Neuron (in vitro differentiated cells): ENCODE measurements at regions not wholly inside any gene's neighbourhood (a gene's known extent, or its start where the extent isn't known, plus 50 kb on each side); places are given as distances from the start of the nearest gene placed in this dataset.
"Not testable (repeated sequence)": the region's sequence is repeated elsewhere in the genome, so short reads cannot be mapped to it uniquely, and the experiment has no call there.

Experiments used
- H2AFZ ChIP-seq: one replicate; pipeline ENCODE4 v1.6.1; 2013; ENCODE audit warnings: low read depth, mild to moderate bottlenecking, inconsistent platforms, low read length, moderate library complexity
- H3K27me3 ChIP-seq: one replicate; pipeline ENCODE4 v1.6.1; 2013; ENCODE audit warnings: low read length; ENCODE audit not compliant: insufficient read depth
- H3K36me3 ChIP-seq: one replicate; pipeline ENCODE4 v1.6.1; 2013; ENCODE audit warnings: low read length; ENCODE audit not compliant: insufficient read depth
- H3K4me1 ChIP-seq: one replicate; pipeline ENCODE4 v1.6.1; 2013; ENCODE audit warnings: low read length; ENCODE audit not compliant: insufficient read depth
- H3K4me3 ChIP-seq: 2 replicates; pipeline ENCODE4 v1.5.1; 2013; ENCODE audit warnings: mild to moderate bottlenecking, low read length, moderate library complexity
- H3K9me3 ChIP-seq: one replicate; pipeline ENCODE4 v1.6.1; 2013; ENCODE audit warnings: low read length

DNA sequence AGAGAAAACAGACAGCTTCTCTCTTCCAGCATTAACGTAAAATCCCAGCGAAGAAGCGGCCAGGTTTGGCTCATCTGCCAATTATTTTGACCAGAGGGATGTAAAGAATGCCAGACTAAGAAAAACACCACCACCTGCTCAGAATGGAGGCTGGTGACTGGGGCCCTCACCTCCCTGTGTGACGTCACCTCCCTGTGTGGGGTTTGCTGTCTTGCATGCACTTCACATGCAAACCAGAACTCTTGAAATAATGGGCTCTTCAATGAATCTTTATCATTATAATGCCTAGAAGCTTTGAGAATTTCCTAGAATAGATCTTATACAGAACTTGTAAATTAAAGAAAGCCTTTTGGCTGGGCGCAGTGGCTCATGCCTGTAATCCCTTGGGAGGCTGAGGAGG lies 101.8 kb upstream of the WAC start:
- Histone ChIP-seq H2AFZ (no peak overlapping the region), H3K4me1 (no peaks in the 10 kb centered on the region), H3K4me3 (no peak overlapping the region), H3K36me3 (no peaks in the 10 kb centered on the region), H3K9me3 (no peaks in the 10 kb centered on the region), H3K27me3 (no peaks in the 10 kb centered on the region)

DNA sequence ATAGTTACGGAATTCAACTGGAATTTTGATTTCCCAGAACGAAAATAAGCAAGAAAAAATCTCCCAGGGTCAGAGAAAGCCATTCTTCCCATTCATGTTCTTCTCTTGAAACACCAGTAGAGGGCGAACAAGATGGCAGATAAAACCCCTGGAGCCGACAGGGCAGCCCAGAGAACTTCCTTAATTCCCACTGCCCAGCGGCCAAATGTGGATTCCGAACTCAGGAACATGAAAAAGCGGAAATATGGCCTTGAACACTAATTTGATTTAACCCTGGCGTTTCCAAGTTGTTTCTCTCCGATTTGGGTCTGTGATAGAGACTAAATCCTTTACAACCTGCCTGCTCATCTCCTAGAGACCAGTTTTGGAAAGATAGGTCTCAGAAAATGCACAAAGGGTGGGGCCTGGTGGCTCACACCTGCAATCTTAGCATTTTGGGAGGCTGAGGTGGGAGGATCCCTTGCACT lies 100.7 kb upstream of the WAC start:
- no peaks in the 10 kb centered on the region for H3K36me3 ChIP-seq
- no peaks in the 10 kb centered on the region for H3K9me3 ChIP-seq
- no peaks in the 10 kb centered on the region for H3K4me1 ChIP-seq
- no peak overlapping the region for H2AFZ ChIP-seq
- H3K4me3 ChIP-seq, result no peak overlapping the region
- no peaks in the 10 kb centered on the region for H3K27me3 ChIP-seq

DNA sequence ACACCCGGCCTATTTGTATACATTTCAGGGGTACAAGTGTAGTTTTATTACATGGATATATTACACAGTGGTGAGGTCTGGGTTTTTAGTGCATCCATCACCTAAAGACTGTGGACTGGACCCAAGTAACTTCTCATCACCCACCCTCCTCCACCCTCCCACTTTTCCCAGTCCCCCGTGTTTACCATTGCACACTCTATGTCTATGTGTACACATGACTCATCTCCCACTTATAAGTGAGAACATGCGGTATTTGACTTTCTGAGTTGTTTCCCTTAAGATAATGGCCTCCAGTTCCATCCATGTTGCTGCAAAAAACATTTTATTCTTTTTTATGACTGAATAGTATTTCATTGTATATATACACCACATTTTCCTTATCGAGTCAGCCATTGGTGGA lies 98.9 kb upstream of the WAC start:
- no peaks in the 10 kb centered on the region for H3K27me3 ChIP-seq
- H3K36me3 ChIP-seq, result no peaks in the 10 kb centered on the region
- H3K9me3 ChIP-seq, result no peaks in the 10 kb centered on the region
- H2AFZ ChIP-seq, result no peak overlapping the region
- H3K4me3 ChIP-seq, result no peak overlapping the region
- no peaks in the 10 kb centered on the region for H3K4me1 ChIP-seq

DNA sequence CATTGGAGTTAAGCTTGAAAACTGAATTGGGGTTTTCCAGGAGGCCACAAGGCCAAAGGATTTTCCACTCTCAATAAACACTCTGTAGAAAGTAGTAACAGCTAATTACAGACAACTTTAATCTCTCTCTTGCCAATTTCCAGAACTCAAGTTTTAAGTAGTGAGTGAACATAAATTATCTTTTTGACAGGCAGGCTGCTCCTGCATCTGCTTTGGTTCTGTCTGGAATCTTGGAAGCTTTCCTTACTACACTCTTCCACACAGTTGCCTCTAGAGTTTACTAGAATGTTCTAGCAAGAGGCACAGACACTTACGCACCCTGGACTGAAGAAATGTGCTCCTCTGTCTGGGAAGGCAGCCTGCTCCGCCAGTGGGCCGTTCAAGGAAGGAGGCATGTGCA lies 90.5 kb upstream of the WAC start:
- H2AFZ ChIP-seq, result no peak overlapping the region
- no peaks in the 10 kb centered on the region for H3K27me3 ChIP-seq
- no peaks in the 10 kb centered on the region for H3K4me1 ChIP-seq
- no peak overlapping the region for H3K4me3 ChIP-seq
- H3K36me3 ChIP-seq, result no peaks in the 10 kb centered on the region
- H3K9me3 ChIP-seq, result no peaks in the 10 kb centered on the region

DNA sequence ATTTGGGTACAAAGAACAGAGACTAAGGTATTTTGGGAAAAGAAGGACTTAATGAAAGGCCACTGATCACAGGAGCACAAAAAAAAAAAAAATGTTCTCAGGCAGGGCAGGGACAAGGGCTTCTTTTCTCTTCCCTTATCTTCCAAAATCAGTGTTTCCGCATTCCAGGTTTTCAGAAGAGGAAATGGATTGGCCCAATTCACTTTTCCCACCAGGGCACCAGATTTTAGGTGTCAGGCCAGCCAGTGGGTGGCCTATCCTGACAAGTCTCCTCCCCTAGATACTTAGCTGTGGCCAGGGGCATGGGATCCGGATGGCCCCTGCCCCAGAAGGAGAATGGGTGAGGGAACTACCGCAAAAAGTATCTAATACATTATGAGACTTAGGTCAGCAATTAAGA lies 88.9 kb upstream of the WAC start:
- Histone ChIP-seq H2AFZ (no peak overlapping the region), H3K4me1 (no peaks in the 10 kb centered on the region), H3K4me3 (no peak overlapping the region), H3K27me3 (no peaks in the 10 kb centered on the region), H3K9me3 (no peaks in the 10 kb centered on the region), H3K36me3 (no peaks in the 10 kb centered on the region)

DNA sequence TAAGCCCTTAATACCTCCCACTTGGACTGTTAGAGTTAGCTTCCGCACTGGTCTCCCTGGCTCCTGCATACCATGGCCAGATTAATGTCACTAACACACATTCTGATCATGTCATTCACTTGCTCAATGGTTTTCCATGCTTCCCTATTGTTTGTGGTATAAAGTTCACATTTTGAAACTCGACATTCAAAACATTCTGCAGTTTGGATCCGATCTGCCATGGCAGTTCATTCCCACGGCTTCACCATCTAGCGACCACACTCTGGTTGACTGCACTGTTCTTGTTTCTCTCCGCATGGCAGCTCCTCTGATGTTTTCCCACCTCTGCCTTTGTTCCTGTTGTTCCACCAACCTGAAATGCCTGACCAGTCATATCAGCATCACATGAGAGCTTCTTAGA lies 87.4 kb upstream of the WAC start:
- Histone ChIP-seq H3K4me3 (no peak overlapping the region), H3K9me3 (no peaks in the 10 kb centered on the region), H3K4me1 (no peaks in the 10 kb centered on the region), H2AFZ (no peak overlapping the region), H3K36me3 (no peaks in the 10 kb centered on the region), H3K27me3 (no peaks in the 10 kb centered on the region)

DNA sequence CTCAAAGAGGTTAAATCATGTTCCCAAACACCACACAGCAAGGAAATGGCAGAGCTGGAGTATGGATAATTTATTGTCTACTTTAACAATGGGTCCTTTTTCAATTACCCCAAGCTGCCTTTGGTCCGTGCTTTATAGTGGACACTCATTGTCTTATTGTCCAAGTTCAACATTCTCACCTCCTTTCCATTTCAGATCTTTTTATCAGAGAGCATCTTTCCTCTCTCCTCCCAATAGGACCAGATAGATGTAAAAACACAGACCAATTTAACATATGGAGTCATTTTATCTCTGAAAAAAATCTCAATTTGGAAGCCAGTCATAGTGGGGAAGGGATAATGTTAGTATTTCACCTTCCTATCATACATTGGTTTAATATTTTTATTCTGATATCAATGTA lies 83.5 kb upstream of the WAC start:
- H3K4me3 ChIP-seq, result no peak overlapping the region
- no peaks in the 10 kb centered on the region for H3K27me3 ChIP-seq
- no peaks in the 10 kb centered on the region for H3K36me3 ChIP-seq
- H3K4me1 ChIP-seq, result no peaks in the 10 kb centered on the region
- H3K9me3 ChIP-seq, result no peaks in the 10 kb centered on the region
- H2AFZ ChIP-seq, result no peak overlapping the region

DNA sequence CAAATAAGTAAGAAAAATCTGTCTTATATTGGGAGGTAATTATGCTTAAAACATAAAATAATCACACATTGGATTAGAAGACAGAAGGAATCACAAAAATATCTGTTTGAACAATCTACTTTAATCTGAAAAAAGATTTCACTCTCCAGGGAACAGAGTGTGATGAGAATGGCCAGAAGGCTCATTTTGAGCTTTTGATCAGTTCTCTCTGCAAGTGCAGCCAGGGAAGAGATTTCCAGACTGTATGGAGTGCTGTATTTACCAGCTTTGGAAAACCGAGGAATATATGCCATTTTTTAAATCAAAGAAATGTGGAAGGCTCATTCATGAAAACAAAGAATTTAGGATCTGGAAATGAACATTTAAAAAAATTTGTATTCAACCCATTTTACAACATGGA lies 83.0 kb upstream of the WAC start:
- no peaks in the 10 kb centered on the region for H3K9me3 ChIP-seq
- H3K36me3 ChIP-seq, result no peaks in the 10 kb centered on the region
- H3K4me3 ChIP-seq, result no peak overlapping the region
- no peak overlapping the region for H2AFZ ChIP-seq
- H3K27me3 ChIP-seq, result no peaks in the 10 kb centered on the region
- H3K4me1 ChIP-seq, result no peaks in the 10 kb centered on the region

DNA sequence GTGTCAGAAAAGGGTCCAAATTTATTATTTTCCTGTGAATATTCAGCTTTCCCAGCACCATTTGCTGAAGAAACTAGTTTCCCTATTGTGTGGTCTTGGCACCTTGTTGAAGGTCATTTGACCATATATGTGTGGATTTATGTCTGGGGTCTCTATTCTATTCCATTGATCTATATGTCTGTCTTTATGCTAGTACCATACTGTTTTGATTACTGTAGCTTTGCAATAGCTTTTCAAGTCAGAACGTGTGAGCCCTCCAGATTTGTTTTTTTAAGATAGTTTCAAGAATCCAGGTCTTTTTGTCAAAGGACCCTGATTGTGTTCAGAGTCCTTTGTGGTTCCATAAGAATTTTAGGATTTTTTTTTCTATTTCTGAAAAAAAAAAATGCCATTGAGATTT lies 79.0 kb upstream of the WAC start:
- Histone ChIP-seq H3K36me3 (no peaks in the 10 kb centered on the region), H2AFZ (no peak overlapping the region), H3K9me3 (no peaks in the 10 kb centered on the region), H3K4me3 (no peak overlapping the region), H3K27me3 (no peaks in the 10 kb centered on the region), H3K4me1 (no peaks in the 10 kb centered on the region)

DNA sequence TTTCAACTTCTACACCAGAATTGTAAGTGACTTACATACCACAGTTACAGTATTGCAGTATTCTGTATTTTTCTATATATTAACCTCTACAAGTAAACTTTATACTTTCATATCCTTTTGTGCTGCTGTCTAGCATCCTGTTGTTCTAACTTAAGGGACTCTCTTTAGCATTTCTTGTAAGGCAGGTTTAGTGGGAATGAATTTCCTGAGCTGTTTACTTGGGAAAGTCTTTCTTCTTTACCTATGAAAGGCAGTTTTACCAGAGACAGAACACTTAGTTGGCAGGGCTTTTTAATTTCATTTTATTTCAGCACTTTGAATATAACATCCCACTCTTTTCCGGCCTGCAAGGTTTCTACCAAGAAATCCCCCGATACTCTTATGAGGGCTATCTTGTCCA lies 75.8 kb upstream of the WAC start:
- Histone ChIP-seq H2AFZ (no peak overlapping the region), H3K4me1 (peaks cover 8% of the 10 kb centered on the region), H3K36me3 (no peaks in the 10 kb centered on the region), H3K4me3 (no peak overlapping the region), H3K9me3 (no peaks in the 10 kb centered on the region), H3K27me3 (no peaks in the 10 kb centered on the region)

DNA sequence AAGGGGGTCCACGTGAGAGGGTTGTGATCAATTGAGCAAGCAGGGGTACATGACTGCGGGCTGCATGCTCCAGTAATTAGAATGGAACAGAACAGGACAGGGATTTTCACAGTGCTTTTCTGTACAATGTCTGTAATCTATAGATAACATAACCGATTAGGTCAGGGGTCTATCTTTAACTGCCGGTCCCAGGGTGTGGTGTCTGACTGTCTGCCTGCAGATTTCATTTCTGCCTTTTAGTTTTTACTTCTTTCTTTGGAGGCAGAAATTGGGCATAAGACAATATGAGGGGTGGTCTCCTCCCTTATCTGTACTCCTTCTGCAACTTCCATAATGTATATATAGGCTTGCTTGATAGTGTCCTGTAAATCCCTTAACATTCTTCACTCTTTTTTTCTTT lies 75.0 kb upstream of the WAC start:
- H3K4me3 ChIP-seq, H3K9me3 ChIP-seq, H3K4me1 ChIP-seq, H2AFZ ChIP-seq, H3K27me3 ChIP-seq, H3K36me3 ChIP-seq: not testable (repeated sequence)

DNA sequence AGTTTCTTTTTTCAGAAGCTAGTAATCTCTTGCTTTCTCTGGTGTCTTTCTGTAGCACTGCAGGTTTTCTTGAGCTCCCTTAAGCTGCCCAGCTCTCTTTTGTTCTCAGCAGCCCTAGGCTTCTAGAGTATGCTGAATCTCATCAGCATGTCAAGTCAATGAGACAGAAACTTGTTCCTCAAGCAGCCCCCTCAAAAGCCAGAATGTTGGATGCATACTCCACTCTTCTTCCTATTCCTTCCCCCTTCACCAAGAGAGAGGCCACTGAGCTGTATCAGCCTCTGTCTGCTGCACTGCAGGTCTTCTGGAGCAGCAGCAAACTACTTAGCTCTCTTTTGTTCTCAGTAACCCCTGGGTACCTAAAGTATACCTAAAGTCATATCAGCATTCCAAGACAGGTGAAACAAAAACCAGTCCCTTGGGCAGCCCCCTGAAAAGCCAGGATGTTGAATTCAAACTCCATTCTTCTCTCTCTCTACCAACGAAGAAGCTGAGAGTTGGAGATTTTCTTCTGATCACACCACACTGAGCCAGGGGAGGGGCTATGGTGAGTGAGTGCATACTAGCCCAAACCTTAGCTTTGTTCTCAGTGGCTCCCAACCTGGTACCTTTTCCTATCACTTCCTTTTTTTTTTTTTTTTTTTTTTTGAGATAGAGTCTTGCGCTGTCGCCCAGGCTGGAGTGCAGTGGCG lies 73.3 kb upstream of the WAC start:
- Histone ChIP-seq H3K27me3 (no peaks in the 10 kb centered on the region), H3K4me3 (no peak overlapping the region), H3K9me3 (no peaks in the 10 kb centered on the region), H3K4me1 (peaks cover 8% of the 10 kb centered on the region), H3K36me3 (no peaks in the 10 kb centered on the region), H2AFZ (no peak overlapping the region)

DNA sequence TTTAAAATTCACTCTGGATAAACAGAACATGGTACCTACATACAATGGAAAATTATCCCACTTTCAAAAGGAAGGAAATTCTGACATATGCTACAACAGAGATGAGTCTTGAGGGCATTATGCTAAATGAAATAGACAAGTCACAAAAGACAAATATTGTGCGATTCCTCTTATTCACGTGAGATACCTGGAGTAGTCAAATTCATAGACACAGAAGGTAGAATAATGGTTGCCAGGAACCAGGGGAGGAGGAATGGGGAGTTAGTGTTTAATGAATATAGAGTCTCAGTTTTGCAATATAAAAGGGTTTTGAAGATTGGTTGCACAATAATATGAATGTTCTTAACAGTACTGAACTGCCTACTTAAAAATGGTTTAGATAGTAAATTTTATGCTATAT lies 69.8 kb upstream of the WAC start:
- Histone ChIP-seq H3K4me3 (no peak overlapping the region), H3K36me3 (no peaks in the 10 kb centered on the region), H3K4me1 (peaks cover 8% of the 10 kb centered on the region), H3K27me3 (no peaks in the 10 kb centered on the region), H3K9me3 (no peaks in the 10 kb centered on the region), H2AFZ (no peak overlapping the region)

DNA sequence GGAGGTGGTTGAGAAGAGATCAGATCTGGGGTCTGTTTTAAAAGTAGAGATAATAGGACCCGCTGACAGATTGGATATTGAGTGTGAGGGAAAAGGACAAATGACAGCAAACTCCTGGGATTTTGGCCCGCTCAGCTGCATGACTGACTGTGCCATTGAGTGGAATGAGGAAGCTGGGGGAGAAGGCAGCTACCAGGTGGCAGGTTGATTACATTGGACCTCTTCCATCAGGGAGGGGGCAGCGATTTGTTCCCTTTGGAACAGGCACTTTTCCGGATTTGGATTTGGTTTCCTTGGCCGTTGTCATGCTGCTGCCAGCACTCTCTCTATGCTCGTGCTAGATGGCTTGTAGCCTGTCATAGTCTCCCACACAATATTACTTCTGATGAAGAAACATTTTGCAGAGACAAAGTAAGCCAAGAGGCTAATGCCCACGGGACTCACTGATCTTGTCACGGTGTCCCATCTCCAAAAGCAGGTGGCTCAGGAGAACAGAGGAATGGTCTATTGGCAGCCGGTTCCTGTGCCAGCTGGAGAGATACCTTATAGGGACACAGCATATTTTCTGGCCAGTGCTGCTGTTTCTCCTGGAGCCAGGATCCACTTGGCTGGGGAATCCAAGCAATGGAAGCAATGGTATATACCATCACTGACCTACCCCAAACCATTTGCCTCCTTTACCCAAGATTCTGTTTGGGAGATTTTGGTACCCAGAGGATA lies 69.1 kb upstream of the WAC start:
- H3K36me3 ChIP-seq, result no peaks in the 10 kb centered on the region
- H3K9me3 ChIP-seq, result no peaks in the 10 kb centered on the region
- no peak overlapping the region for H3K4me3 ChIP-seq
- H3K4me1 ChIP-seq, result peaks cover 8% of the 10 kb centered on the region
- no peak overlapping the region for H2AFZ ChIP-seq
- no peaks in the 10 kb centered on the region for H3K27me3 ChIP-seq
